Activated naive CD4-positive, alpha-beta T cell treated with anti-CD3 and anti-CD28 coated beads, Interleukin-2, amount 10 ng/mL, durations not matched to agents 7 days and 5 days (primary cell): ENCODE measurements at regions not wholly inside any gene's neighbourhood (a gene's known extent, or its start where the extent isn't known, plus 50 kb on each side); places are given as distances from the start of the nearest gene placed in this dataset.

Experiments
- CTCF ChIA-PET: fragments of 350-600 bp; sonication (Branson Sonifier 250); formaldehyde crosslinking; loops from one replicate; lab custom pipeline; 2021; ENCODE audit warnings: antibody characterized with exemption; lab: Charles Lee
- DNase-seq: peaks from one replicate; pipeline ENCODE4 v3.0.0-alpha.2; 2020
- H3K27ac Mint-ChIP-seq: one replicate; pipeline ENCODE4 v1.8.0; 2021; ENCODE audit warnings: mild to moderate bottlenecking, moderate library complexity, mixed read lengths
- H3K27me3 Mint-ChIP-seq: one replicate; pipeline ENCODE4 v1.8.0; 2021; ENCODE audit warnings: mild to moderate bottlenecking, mixed read lengths
- H3K36me3 Mint-ChIP-seq: one replicate; pipeline ENCODE4 v1.8.0; 2021; ENCODE audit warnings: mixed read lengths
- H3K4me1 Mint-ChIP-seq: one replicate; pipeline ENCODE4 v1.8.0; 2021; ENCODE audit warnings: mixed read lengths
- H3K4me3 Mint-ChIP-seq: one replicate; pipeline ENCODE4 v1.8.0; 2021; ENCODE audit warnings: mild to moderate bottlenecking, moderate library complexity, mixed read lengths
- H3K9me3 Mint-ChIP-seq: one replicate; pipeline ENCODE4 v1.8.0; 2021; ENCODE audit warnings: mixed read lengths

GRCh38 chr7:136056651-136057231, 79.6 kb upstream of the MTPN start:
- Mint-ChIP-seq H3K27ac (no peak overlapping the region), H3K4me1 (no peaks in the 10 kb centered on the region)

DNA sequence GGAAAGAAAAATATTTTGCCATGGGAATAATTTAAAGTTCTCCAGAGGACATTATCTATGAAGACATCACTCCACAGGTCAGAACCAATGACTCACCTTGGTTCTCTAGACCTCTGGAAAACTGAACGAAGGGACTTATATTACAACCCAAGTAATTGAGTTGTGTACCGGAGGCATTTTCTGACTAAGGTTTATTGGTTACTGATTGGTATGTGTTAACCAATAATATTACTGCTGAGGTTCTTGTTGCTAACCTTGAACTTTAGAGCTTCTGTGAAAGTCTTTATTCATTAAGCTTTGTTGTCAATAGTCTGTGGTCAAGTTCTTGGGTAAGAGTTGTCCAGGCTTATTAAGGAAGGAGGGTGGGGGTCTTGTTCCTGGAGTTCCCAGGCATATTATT, 78.1 kb upstream of the MTPN start:
- Mint-ChIP-seq H3K27ac (no peak overlapping the region), H3K36me3 (no peaks in the 10 kb centered on the region), H3K4me1 (no peaks in the 10 kb centered on the region), H3K4me3 (no peak overlapping the region), H3K27me3 (no peaks in the 10 kb centered on the region), H3K9me3 (no peaks in the 10 kb centered on the region)
- CTCF ChIA-PET, result no interaction called here
- no peak for DNase-seq

More at GRCh38 chr7:136056651-136057231, 79.6 kb upstream of the MTPN start:
- H3K9me3 Mint-ChIP-seq, result no peaks in the 10 kb centered on the region
- no peak overlapping the region for H3K4me3 Mint-ChIP-seq
- no peaks in the 10 kb centered on the region for H3K36me3 Mint-ChIP-seq
- H3K27me3 Mint-ChIP-seq, result no peaks in the 10 kb centered on the region
- CTCF ChIA-PET, result no interaction called here
- no peak for DNase-seq

DNA sequence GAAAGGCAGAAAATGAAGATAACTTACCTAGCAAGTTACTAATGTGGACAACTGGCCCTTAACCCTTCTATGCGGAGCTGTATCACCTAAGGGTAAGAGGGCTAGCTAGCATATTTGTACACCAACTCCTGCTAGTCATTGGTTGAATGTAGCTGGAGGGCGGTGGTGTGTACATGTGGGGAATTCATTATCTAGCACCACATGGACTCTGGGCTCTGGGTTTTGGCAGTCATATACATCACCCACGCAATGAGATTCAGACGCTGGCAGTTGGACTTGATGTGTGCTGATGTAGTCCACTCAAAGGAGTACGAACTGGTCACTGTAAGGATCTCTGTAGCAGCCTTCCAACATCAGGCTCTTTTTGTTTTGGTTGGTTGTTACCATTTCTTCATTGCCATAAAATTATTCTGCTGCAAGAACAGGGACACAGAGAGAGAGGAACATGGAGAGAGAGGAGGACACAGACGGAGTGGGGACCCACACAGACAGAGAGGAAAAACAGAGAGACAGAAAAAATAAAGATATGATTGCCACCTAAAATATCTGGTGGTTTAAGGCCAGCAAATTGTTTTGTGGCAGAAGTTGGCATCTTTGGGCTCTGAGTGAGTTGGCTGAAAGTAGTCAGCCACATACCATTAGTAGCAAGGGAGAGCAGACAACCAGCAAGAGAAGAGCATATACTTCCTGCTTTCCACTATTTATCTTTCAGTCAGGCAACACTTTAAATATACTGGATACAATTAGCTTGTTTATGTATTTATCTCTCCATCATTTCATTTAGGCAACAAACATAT, 76.7 kb upstream of the MTPN start:
- no peak for DNase-seq
- CTCF ChIA-PET, result no interaction called here
- Mint-ChIP-seq H3K27ac (no peak overlapping the region), H3K4me1 (no peaks in the 10 kb centered on the region), H3K27me3 (no peaks in the 10 kb centered on the region), H3K9me3 (no peaks in the 10 kb centered on the region), H3K36me3 (no peaks in the 10 kb centered on the region), H3K4me3 (no peak overlapping the region)

GRCh38 chr7:136051203-136051928, 74.2 kb upstream of the MTPN start:
- CTCF ChIA-PET, result no interaction called here

GRCh38 chr7:136050462-136050847, 73.3 kb upstream of the MTPN start:
- no peak for DNase-seq
- no peaks in the 10 kb centered on the region for H3K36me3 Mint-ChIP-seq
- H3K9me3 Mint-ChIP-seq, result no peaks in the 10 kb centered on the region
- H3K4me3 Mint-ChIP-seq, result no peak overlapping the region
- no peak overlapping the region for H3K27ac Mint-ChIP-seq
- H3K27me3 Mint-ChIP-seq, result no peaks in the 10 kb centered on the region
- H3K4me1 Mint-ChIP-seq, result no peaks in the 10 kb centered on the region
- CTCF ChIA-PET, result no interaction called here

More at GRCh38 chr7:136051203-136051928, 74.2 kb upstream of the MTPN start:
- DNase-seq, result no peak
- no peaks in the 10 kb centered on the region for H3K27me3 Mint-ChIP-seq
- H3K4me1 Mint-ChIP-seq, result no peaks in the 10 kb centered on the region
- no peaks in the 10 kb centered on the region for H3K9me3 Mint-ChIP-seq
- H3K4me3 Mint-ChIP-seq, result no peak overlapping the region
- H3K36me3 Mint-ChIP-seq, result no peaks in the 10 kb centered on the region
- no peak overlapping the region for H3K27ac Mint-ChIP-seq

DNA sequence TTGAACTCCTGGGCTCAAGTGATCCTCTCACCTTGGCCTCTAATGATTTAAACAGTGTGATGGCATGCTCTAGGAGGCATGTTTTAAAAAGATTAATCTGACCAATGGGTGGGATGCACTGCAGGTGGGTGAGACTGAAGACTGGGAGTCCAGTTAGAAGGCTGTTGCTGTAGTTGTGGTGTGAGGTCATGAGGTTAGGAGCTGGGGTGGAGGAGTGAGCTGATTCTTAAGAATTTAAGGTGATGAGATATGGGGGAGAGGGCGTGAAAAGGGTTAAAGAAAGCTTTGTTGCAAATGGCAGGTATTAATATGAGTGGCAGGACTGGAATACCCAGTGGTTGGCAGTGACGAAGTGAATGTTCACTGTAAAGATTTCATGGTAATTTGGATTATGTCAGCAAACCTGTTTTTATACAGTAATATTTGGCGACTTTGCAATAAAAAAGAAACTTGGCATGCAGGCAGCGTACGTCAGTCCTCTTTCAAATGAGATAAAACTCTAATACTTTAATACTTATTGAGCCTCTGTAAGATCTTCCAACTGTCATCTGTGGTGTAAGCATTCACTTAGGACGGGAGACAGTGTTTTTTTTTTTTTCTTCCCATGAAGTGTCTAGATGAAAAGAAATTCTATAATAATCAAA, 72.8 kb upstream of the MTPN start:
- no peak overlapping the region for H3K4me3 Mint-ChIP-seq
- H3K27me3 Mint-ChIP-seq, result no peaks in the 10 kb centered on the region
- CTCF ChIA-PET, result no interaction called here
- H3K27ac Mint-ChIP-seq, result no peak overlapping the region
- no peaks in the 10 kb centered on the region for H3K9me3 Mint-ChIP-seq
- no peak for DNase-seq
- H3K4me1 Mint-ChIP-seq, result no peaks in the 10 kb centered on the region
- no peaks in the 10 kb centered on the region for H3K36me3 Mint-ChIP-seq

DNA sequence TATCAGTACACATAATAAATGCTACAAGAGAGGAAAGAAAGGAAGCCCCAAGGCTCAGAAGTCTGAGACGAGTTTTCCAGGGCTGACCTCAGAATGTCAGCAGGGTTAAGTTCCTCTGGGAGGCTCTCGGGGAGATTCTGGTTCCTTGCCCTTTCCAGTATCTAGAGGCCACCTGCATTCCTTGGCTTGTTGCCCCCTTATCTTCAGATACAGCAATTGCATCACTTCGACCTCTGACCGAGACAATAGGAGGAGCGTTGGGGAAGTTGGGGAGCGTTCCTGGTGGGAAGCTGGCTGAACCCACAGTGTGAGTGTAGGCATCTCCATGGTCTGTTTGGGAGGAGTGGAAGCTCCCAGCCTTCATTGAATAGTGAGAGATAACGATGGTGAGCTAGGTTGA, 72.0 kb upstream of the MTPN start:
- DNase-seq, result no peak
- Mint-ChIP-seq H3K4me1 (no peaks in the 10 kb centered on the region), H3K36me3 (no peaks in the 10 kb centered on the region), H3K27me3 (no peaks in the 10 kb centered on the region), H3K4me3 (no peak overlapping the region), H3K27ac (no peak overlapping the region), H3K9me3 (no peaks in the 10 kb centered on the region)
- CTCF ChIA-PET, result no interaction called here

- Mint-ChIP-seq H3K9me3 (no peaks in the 10 kb centered on the region), H3K27me3 (no peaks in the 10 kb centered on the region), H3K4me1 (no peaks in the 10 kb centered on the region), H3K27ac (no peak overlapping the region), H3K4me3 (no peak overlapping the region), H3K36me3 (no peaks in the 10 kb centered on the region)
- CTCF ChIA-PET, result no interaction called here
- DNase-seq, result no peak
These were observed 69.4 kb upstream of the MTPN start for GRCh38 chr7:136046548-136046947.

DNA sequence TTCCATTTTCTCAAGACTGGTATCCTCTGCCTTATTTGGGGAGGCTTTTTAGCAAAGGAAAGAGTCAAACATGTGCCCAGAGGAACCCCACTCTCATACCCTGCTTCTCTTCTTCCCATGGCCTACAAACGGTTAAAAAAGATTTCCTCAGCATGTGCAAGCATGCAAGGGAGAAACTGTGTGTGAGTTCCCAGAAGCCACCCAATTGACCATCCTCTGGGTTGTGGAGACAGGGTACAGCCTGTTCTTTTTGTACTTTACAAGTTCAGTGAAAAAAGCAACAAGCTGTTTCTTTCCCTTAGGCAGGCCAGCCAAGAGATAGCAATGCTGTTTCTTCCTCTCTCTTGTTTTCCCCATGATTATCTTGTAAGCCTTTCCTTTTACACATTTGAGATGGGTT, 68.8 kb upstream of the MTPN start:
- Mint-ChIP-seq H3K4me1 (no peaks in the 10 kb centered on the region), H3K4me3 (no peak overlapping the region), H3K27me3 (no peaks in the 10 kb centered on the region), H3K9me3 (no peaks in the 10 kb centered on the region), H3K36me3 (no peaks in the 10 kb centered on the region), H3K27ac (no peak overlapping the region)
- DNase-seq, result no peak
- CTCF ChIA-PET, result no interaction called here

GRCh38 chr7:136045181-136045580, 68.0 kb upstream of the MTPN start:
- H3K36me3 Mint-ChIP-seq, result no peaks in the 10 kb centered on the region
- H3K27me3 Mint-ChIP-seq, result no peaks in the 10 kb centered on the region
- no peaks in the 10 kb centered on the region for H3K9me3 Mint-ChIP-seq
- no peak for DNase-seq
- H3K4me3 Mint-ChIP-seq, result no peak overlapping the region
- H3K4me1 Mint-ChIP-seq, result no peaks in the 10 kb centered on the region
- no peak overlapping the region for H3K27ac Mint-ChIP-seq
- CTCF ChIA-PET, result no interaction called here

DNA sequence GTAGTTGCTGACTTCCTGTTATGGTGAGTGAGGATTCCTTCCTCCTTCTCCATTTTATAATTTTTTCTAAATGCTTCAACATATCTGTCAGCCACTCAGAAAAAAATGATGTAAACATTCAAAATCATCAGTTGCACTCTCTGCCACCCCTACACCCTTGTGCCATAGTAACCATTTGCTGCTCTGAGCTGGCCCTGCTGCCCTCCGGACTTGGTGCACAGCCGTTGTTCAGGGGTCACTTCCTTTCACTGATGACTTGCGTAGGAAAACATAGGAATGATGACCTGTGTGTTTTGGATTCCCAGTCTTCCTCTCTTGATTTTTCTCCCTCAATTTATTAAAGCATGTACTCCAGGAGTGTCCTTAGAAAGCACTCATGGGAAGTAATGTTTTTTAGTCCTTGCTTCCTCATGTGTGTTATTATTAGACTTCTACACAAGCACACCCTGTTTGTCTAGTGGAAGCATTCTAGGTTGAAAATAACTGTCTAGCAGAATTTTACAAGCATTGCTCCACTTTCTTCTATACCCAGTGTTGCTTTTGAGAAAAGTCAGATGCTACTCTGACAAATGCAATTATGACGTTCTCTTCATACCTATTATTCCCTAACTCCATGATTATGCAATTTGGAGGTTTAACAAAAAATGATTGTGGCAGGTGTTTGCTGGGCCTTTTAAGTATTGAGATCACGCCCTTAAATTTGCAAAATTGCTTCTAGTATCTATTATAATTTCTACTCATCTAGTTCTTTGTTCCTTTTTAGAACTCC, 62.6 kb upstream of the MTPN start:
- CTCF ChIA-PET, result no interaction called here
- no peak for DNase-seq
- H3K4me3 Mint-ChIP-seq, result no peak overlapping the region
- no peaks in the 10 kb centered on the region for H3K4me1 Mint-ChIP-seq
- no peaks in the 10 kb centered on the region for H3K36me3 Mint-ChIP-seq
- H3K9me3 Mint-ChIP-seq, result no peaks in the 10 kb centered on the region
- H3K27ac Mint-ChIP-seq, result no peak overlapping the region
- H3K27me3 Mint-ChIP-seq, result no peaks in the 10 kb centered on the region

GRCh38 chr7:136036336-136036735, 59.2 kb upstream of the MTPN start:
- Mint-ChIP-seq H3K4me3 (no peak overlapping the region), H3K4me1 (peaks cover 3% of the 10 kb centered on the region), H3K36me3 (no peaks in the 10 kb centered on the region), H3K9me3 (no peaks in the 10 kb centered on the region), H3K27me3 (no peaks in the 10 kb centered on the region), H3K27ac (no peak overlapping the region)
- DNase-seq, result no peak
- CTCF ChIA-PET, result no interaction called here

DNA sequence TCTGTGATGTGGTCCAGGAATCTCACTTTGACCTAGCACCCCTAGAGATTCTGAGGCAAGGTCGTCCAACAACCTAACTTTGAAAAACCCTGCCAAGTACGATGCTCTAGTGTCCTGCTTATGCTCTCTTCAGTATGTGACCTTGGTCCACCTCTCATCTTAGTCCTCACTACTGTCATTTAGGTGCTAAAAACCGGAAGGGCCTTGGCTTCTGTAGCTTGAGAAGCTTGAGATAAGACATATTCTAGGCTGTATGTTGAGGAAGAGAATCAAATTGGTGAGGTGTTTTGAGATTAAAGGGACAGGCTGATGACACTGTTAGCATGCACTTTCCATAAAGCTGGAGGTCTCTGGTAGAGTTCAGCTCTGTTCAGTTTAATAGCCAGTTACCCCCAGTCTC, 57.0 kb upstream of the MTPN start:
- CTCF ChIA-PET, result no interaction called here
- H3K27ac Mint-ChIP-seq, result no peak overlapping the region
- no peaks in the 10 kb centered on the region for H3K36me3 Mint-ChIP-seq
- DNase-seq, result no peak
- H3K4me1 Mint-ChIP-seq, result peaks cover 6% of the 10 kb centered on the region
- no peaks in the 10 kb centered on the region for H3K27me3 Mint-ChIP-seq
- H3K4me3 Mint-ChIP-seq, result no peak overlapping the region
- no peaks in the 10 kb centered on the region for H3K9me3 Mint-ChIP-seq

GRCh38 chr7:136033413-136034031, 56.4 kb upstream of the MTPN start:
- H3K36me3 Mint-ChIP-seq, result no peaks in the 10 kb centered on the region
- no peak for DNase-seq
- H3K27ac Mint-ChIP-seq, result no peak overlapping the region
- no peaks in the 10 kb centered on the region for H3K27me3 Mint-ChIP-seq
- CTCF ChIA-PET, result no interaction called here
- H3K4me3 Mint-ChIP-seq, result no peak overlapping the region
- H3K9me3 Mint-ChIP-seq, result no peaks in the 10 kb centered on the region
- peaks cover 6% of the 10 kb centered on the region for H3K4me1 Mint-ChIP-seq
